Endothelial cell of umbilical vein (primary cell): ENCODE measurements at regions not wholly inside any gene's neighbourhood (a gene's known extent, or its start where the extent isn't known, plus 50 kb on each side); places are given as distances from the start of the nearest gene placed in this dataset. TPM values are rescaled to one million over a fixed set of nuclear protein-coding genes. Genes with fewer than 3 reads are reported as not detected.

Experiments
- small RNA-seq: library from RNA; depleted of rRNA; stranded (forward); fragments of <200 nt; gene quantifications from one replicate; pipeline ENCODE3, GENCODE V24; 2012; ENCODE audit warnings: low replicate concordance, low read depth; ENCODE audit not compliant: insufficient read depth, insufficient read length

Small RNAs in the stretch of these regions (small RNA-seq; reads per million reads assigned to genes)
- not detected for gene RNU7-62P
